Astrocyte of the spinal cord (primary cell): ENCODE measurements at regions not wholly inside any gene's neighbourhood (a gene's known extent, or its start where the extent isn't known, plus 50 kb on each side); places are given as distances from the start of the nearest gene placed in this dataset.
A peak's percentile ranks its signal among the peaks of the same experiment; 100 is the strongest.

Experiments used
- DNase-seq: peaks from one replicate; pipeline ENCODE4 v3.0.0; 2011; ENCODE audit warnings: low read depth, low spot score
- H3K4me3 ChIP-seq: 2 replicates; pipeline ENCODE4 v1.5.1; 2011; ENCODE audit warnings: low read depth, mild to moderate bottlenecking, low read length, moderate library complexity
- CTCF ChIP-seq: IDR thresholded peaks from 2 replicates; pipeline ENCODE4 v1.5.1; 2012; ENCODE audit warnings: low read depth, mild to moderate bottlenecking, low read length, inconsistent platforms
- in situ Hi-C: cut with HindIII; loops from 2 replicates; pipeline ENCODE4 v1.10.0; 2017; ENCODE audit warnings: low sequenced_read_pairs

- in situ Hi-C loops = no loop called here
- no peak for DNase-seq
- TF ChIP-seq CTCF = no peak
- H3K4me3 ChIP-seq = no peak overlapping the region
These were observed 1141.3 kb downstream of the BCL11B start for GRCh38 chr14:98130691-98131090.

GRCh38 chr14:98131406-98131805, 1140.6 kb downstream of the BCL11B start:
- in situ Hi-C loops = no loop called here
- no peak overlapping the region for H3K4me3 ChIP-seq
- no peak for TF ChIP-seq CTCF
- DNase-seq = no peak

- in situ Hi-C loops = no loop called here
- TF ChIP-seq CTCF = no peak
- no peak for DNase-seq
- H3K4me3 ChIP-seq = no peak overlapping the region
These were observed 1138.2 kb downstream of the BCL11B start for GRCh38 chr14:98133806-98134205.

- no peak for DNase-seq
- in situ Hi-C loops = no loop called here
- no peak overlapping the region for H3K4me3 ChIP-seq
- TF ChIP-seq CTCF = no peak
These were observed 1135.8 kb downstream of the BCL11B start for GRCh38 chr14:98136012-98136789.

GRCh38 chr14:98137131-98138025, 1134.6 kb downstream of the BCL11B start:
- no peak for TF ChIP-seq CTCF
- in situ Hi-C loops = no loop called here
- H3K4me3 ChIP-seq = no peak overlapping the region
- DNase-seq = no peak

GRCh38 chr14:98138666-98139065, 1133.3 kb downstream of the BCL11B start:
- TF ChIP-seq CTCF = peak; percentile 57
- DNase-seq = peak; percentile 21
- in situ Hi-C loops = no loop called here
- H3K4me3 ChIP-seq = no peak overlapping the region
